Stomach (tissue), 8 donors: ENCODE measurements at regions not wholly inside any gene's neighbourhood (a gene's known extent, or its start where the extent isn't known, plus 50 kb on each side); places are given as distances from the start of the nearest gene placed in this dataset.
"Not testable (repeated sequence)": the region's sequence is repeated elsewhere in the genome, so short reads cannot be mapped to it uniquely, and the experiment has no call there.

Experiments used
- DNase-seq, 2 donors: peaks; one replicate each; pipeline versions ENCODE4 v3.0.0 to v3.0.0-alpha.2; 2013 to 2019
- H3K27ac ChIP-seq, 5 donors: fragments of 200-600 bp in 4 of 5; sonication (generic) in 4 of 5; one replicate each; pipeline ENCODE4 v1.5.1; 2013 to 2019; ENCODE audit warnings: mild to moderate bottlenecking in 1 of 5, moderate library complexity in 1 of 5
- H3K27me3 ChIP-seq, 3 donors: fragments of 200-600 bp; sonication (generic); one replicate each; pipeline ENCODE4 v1.5.1; 2017 to 2019; ENCODE audit warnings: mixed run types in 1 of 3
- H3K36me3 ChIP-seq, 4 donors: fragments of 200-600 bp; sonication (generic); 1 replicate in 3 of 4; 2 replicates in 1 of 4; pipeline ENCODE4 v1.5.1; 2016 to 2019
- H3K4me1 ChIP-seq, 4 donors: fragments of 200-600 bp; sonication (generic); one replicate each; pipeline ENCODE4 v1.5.1; 2016 to 2019
- H3K4me3 ChIP-seq, 4 donors: fragments of 200-600 bp; sonication (generic) in 3 of 4; one replicate each; pipeline ENCODE4 v1.5.1; 2016 to 2019; ENCODE audit warnings: mild to moderate bottlenecking in 1 of 4
- H3K9me3 ChIP-seq, 4 donors: fragments of 200-600 bp; sonication (generic); one replicate each; pipeline ENCODE4 v1.5.1; 2016 to 2019
- CTCF ChIP-seq, 7 experiments: fragments of 450-650 bp in 4 of 7; fragments of 200-600 bp in 3 of 7; sonication (generic) in 3 of 7; IDR thresholded peaks; one replicate each; pipeline ENCODE4 v1.5.1; 2016 to 2019; ENCODE audit warnings: antibody characterized with exemption in 7 of 7, control low read depth in 2 of 7, mild to moderate bottlenecking in 1 of 7
- EP300 ChIP-seq: sonication (generic); formaldehyde crosslinking; IDR thresholded peaks from one replicate; pipeline ENCODE4 v1.6.1; 2017; ENCODE audit warnings: antibody characterized with exemption
- POLR2A ChIP-seq, 4 donors: fragments of 450-650 bp; IDR thresholded peaks; one replicate each; pipeline ENCODE4 v1.6.1; 2016; ENCODE audit warnings: antibody characterized with exemption in 4 of 4, control low read depth in 2 of 4, mild to moderate bottlenecking in 1 of 4, moderate library complexity in 1 of 4
- POLR2AphosphoS5 ChIP-seq, 3 donors: sonication (generic); formaldehyde crosslinking; IDR thresholded peaks; one replicate each; pipeline ENCODE4 v1.6.1; 2016; ENCODE audit warnings: antibody characterized with exemption in 3 of 3
- WGBS, 5 donors: extraction: QIAGEN DNeasy Blood & Tissue Kit in 3 of 5; methylation state at CpG; one replicate each; pipeline versions ENCODE4 v1.1.5 to v1.1.7; 2013 to 2018; 5-methylcytosine and 5-hydroxymethylcytosine counted together
- intact Hi-C: fragments of 100-400 bp; cut with DNase I; formaldehyde crosslinking; loops from one replicate; pipeline ENCODE4 v1.15.1; 2023; ENCODE audit warnings: low total_unique reads
- donor health status: healthy with polysubstance abuse.
- donor health status: Bipolar disorder and iron deficiency.
- donor health status: healthy.

- DNase-seq, result no peak
- H3K27ac ChIP-seq, result no peak overlapping the region
- WGBS, 5 donors, result 83 to 96% (median 91%) methylated on average over 2 of the region's 2 CpGs
- H3K36me3 ChIP-seq, result no peaks in the 10 kb centered on the region
- no peaks in the 10 kb centered on the region for H3K27me3 ChIP-seq
- TF ChIP-seq POLR2A (IDR thresholded peaks at IDR 0.05) (no peak), CTCF (IDR thresholded peaks at IDR 0.05) (no peak), EP300 (no peak), POLR2AphosphoS5 (IDR thresholded peaks at IDR 0.05) (no peak)
- no peak overlapping the region for H3K4me3 ChIP-seq
- no peaks in the 10 kb centered on the region for H3K4me1 ChIP-seq
- intact Hi-C loops, result no loop called here
- H3K9me3 ChIP-seq, result peaks cover 0 to 20% (median 13%) of the 10 kb centered on the region in 4 donors
These were observed 173.7 kb downstream of the KBTBD8 start for GRCh38 chr3:67171841-67172240.

GRCh38 chr3:67173130-67173529 is 175.0 kb downstream of the KBTBD8 start:
- H3K27ac ChIP-seq, H3K27me3 ChIP-seq, H3K36me3 ChIP-seq, H3K4me3 ChIP-seq, intact Hi-C loops, H3K4me1 ChIP-seq, DNase-seq: not testable (repeated sequence)
- H3K9me3 ChIP-seq, result peaks cover 0 to 26% (median 13%) of the 10 kb centered on the region in 4 donors
- 74 to 86% (median 79%) methylated on average over 3 of the region's 3 CpGs for WGBS, 5 donors

- H3K9me3 ChIP-seq, result peaks cover 0 to 26% (median 13%) of the 10 kb centered on the region in 4 donors
- H3K36me3 ChIP-seq, result no peaks in the 10 kb centered on the region
- DNase-seq, result peak in 1 of 2 donors; percentile 11
- no peaks in the 10 kb centered on the region for H3K27me3 ChIP-seq
- no peak overlapping the region for H3K27ac ChIP-seq
- 79 to 90% (median 83%) methylated on average over 2 of the region's 2 CpGs for WGBS, 5 donors
- TF ChIP-seq EP300, result no peak
- TF ChIP-seq POLR2A (IDR thresholded peaks at IDR 0.05), result no peak
- no peak for TF ChIP-seq CTCF (IDR thresholded peaks at IDR 0.05)
- no peak for TF ChIP-seq POLR2AphosphoS5 (IDR thresholded peaks at IDR 0.05)
- H3K4me3 ChIP-seq, result no peak overlapping the region
- H3K4me1 ChIP-seq, result no peaks in the 10 kb centered on the region
- intact Hi-C loops, result no loop called here
These were observed 178.3 kb downstream of the KBTBD8 start for GRCh38 chr3:67176396-67176795.

GRCh38 chr3:67192466-67192865 is 194.4 kb downstream of the KBTBD8 start:
- DNase-seq, result no peak
- WGBS, 5 donors, result 79 to 89% (median 82%) methylated on average over 8 of the region's 8 CpGs
- H3K9me3 ChIP-seq, result no peaks in the 10 kb centered on the region
- H3K36me3 ChIP-seq, result no peaks in the 10 kb centered on the region
- no peaks in the 10 kb centered on the region for H3K4me1 ChIP-seq
- no peaks in the 10 kb centered on the region for H3K27me3 ChIP-seq
- no peak overlapping the region for H3K4me3 ChIP-seq
- TF ChIP-seq EP300, result no peak
- no peak overlapping the region for H3K27ac ChIP-seq
- intact Hi-C loops, result no loop called here

GRCh38 chr3:67196677-67197076 is 198.6 kb downstream of the KBTBD8 start:
- H3K4me1 ChIP-seq, result no peaks in the 10 kb centered on the region
- TF ChIP-seq POLR2AphosphoS5 (IDR thresholded peaks at IDR 0.05) (no peak), EP300 (no peak), CTCF (IDR thresholded peaks at IDR 0.05) (no peak), POLR2A (IDR thresholded peaks at IDR 0.05) (no peak)
- whole genome bisulfite sequencing, 5 donors, result 89 to 95% (median 93%) methylated on average over 9 of the region's 9 CpGs

More at GRCh38 chr3:67196677-67197076, 198.6 kb downstream of the KBTBD8 start:
- H3K27ac ChIP-seq, result no peak overlapping the region
- H3K9me3 ChIP-seq, result no peaks in the 10 kb centered on the region
- intact Hi-C loops, result no loop called here
- no peak for DNase-seq
- H3K4me3 ChIP-seq, result no peak overlapping the region
- no peaks in the 10 kb centered on the region for H3K27me3 ChIP-seq
- no peaks in the 10 kb centered on the region for H3K36me3 ChIP-seq
